ENCODE measurements at regions not wholly inside any gene's neighbourhood (a gene's known extent, or its start where the extent isn't known, plus 50 kb on each side); places are given as distances from the start of the nearest gene placed in this dataset.
"Not testable (repeated sequence)": the region's sequence is repeated elsewhere in the genome, so short reads cannot be mapped to it uniquely, and the experiment has no call there.

DNA sequence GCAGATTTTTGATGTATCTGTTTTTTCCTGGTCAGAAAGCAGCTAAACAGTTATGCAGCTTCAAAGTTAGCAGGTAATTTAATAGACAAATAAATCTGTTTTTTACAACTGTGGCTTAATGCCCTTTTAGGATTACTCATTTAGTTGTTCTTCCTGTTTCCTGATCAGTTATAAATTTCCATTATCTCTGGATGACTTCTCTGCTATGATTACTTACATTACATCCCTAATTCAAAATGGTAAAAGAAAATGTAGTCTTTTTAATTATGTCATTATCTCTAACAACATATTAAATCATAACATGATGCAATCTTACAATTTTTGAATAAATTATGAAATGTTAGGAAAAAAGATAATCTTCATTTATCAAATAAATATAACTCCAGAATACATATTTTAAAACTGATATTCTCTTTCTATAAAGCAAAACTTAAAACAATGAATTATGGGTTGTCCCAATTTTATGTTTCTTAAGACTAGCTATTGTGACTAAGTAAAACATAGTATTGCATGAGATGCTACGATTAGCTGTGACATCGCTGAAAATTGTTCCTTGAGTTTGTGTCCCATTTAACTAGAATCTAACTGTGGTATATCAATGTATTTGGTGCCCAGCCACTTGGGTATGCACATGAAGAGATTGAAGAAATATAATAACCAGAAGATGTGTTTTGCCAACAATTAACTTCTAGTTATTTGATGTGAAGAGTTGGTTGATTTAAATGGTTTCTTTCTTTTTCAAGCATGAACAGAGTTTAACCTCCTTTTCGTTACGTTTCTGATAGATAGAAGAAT is 605.3 kb upstream of the SPRY2 start:
- no peak for TF ChIP-seq CTCF (IDR thresholded peaks at IDR 0.05)
- DNase-seq (ENCODE audit: low spot score) (no peak), ATAC-seq (ENCODE audit: low FRiP score) (no peak)

DNA sequence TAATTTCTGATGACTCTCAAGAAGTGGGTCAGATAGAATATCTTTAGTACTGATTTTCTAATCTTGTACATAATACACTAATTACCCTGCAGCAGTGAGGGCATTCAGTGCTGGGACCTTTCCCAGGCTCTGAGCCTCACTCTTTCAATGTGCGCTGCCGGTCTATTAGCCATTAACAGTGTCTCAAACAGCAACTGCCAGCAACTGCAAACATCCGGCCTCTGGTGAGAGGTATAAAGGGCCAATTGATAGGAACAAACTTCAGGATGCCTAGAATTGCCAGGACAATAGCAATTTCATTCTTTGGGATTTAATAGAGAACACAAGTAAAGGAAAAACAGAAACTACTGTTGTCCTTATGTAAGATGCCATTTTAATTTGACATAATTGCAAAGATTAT is 604.4 kb upstream of the SPRY2 start:
- ATAC-seq (ENCODE audit: low FRiP score) (no peak), DNase-seq (ENCODE audit: low spot score) (no peak)
- no peak for TF ChIP-seq CTCF (IDR thresholded peaks at IDR 0.05)

- no peak for TF ChIP-seq CTCF (IDR thresholded peaks at IDR 0.05)
- ATAC-seq (ENCODE audit: low FRiP score) (no peak), DNase-seq (ENCODE audit: low spot score) (no peak)
Measured at GRCh38 chr13:80939581-80939980, 598.7 kb upstream of the SPRY2 start.

GRCh38 chr13:80931766-80932165 is 590.8 kb upstream of the SPRY2 start:
- no peak for TF ChIP-seq CTCF (IDR thresholded peaks at IDR 0.05)
- DNase-seq (ENCODE audit: low spot score) (no peak), ATAC-seq (ENCODE audit: low FRiP score) (no peak)

GRCh38 chr13:80931118-80931517 is 590.2 kb upstream of the SPRY2 start:
- no peak for TF ChIP-seq CTCF (IDR thresholded peaks at IDR 0.05)
- ATAC-seq (ENCODE audit: low FRiP score) (no peak), DNase-seq (ENCODE audit: low spot score) (no peak)

GRCh38 chr13:80928241-80928640 is 587.3 kb upstream of the SPRY2 start:
- TF ChIP-seq CTCF (IDR thresholded peaks at IDR 0.05): no peak
- no peak for DNase-seq (ENCODE audit: low spot score)
- ATAC-seq (ENCODE audit: low FRiP score): no peak

DNA sequence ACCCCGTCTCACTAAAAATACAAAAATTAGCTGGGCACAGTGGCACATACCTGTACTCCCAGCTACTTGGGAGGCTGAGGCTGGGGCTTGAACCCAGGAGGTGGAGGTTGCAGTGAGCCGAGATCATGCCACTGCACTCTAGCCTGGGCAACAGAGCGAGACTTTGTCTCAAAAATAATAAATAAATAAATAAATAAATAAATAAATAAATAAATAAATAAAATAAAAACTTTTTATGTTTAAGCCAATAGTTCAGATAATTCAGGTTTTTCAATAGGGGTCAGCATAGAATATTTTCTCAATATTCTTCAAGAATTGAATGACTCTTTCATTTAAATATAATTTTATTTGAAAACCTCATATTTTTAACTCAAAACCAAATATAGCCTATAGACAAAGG is 585.1 kb upstream of the SPRY2 start:
- not testable (repeated sequence) for ATAC-seq (ENCODE audit: low FRiP score); DNase-seq (ENCODE audit: low spot score)

Measured in omental fat pad (tissue), 3 donors.